ENCODE measurements at regions not wholly inside any gene's neighbourhood (a gene's known extent, or its start where the extent isn't known, plus 50 kb on each side); places are given as distances from the start of the nearest gene placed in this dataset.
"Not testable (repeated sequence)": the region's sequence is repeated elsewhere in the genome, so short reads cannot be mapped to it uniquely, and the experiment has no call there.

DNA sequence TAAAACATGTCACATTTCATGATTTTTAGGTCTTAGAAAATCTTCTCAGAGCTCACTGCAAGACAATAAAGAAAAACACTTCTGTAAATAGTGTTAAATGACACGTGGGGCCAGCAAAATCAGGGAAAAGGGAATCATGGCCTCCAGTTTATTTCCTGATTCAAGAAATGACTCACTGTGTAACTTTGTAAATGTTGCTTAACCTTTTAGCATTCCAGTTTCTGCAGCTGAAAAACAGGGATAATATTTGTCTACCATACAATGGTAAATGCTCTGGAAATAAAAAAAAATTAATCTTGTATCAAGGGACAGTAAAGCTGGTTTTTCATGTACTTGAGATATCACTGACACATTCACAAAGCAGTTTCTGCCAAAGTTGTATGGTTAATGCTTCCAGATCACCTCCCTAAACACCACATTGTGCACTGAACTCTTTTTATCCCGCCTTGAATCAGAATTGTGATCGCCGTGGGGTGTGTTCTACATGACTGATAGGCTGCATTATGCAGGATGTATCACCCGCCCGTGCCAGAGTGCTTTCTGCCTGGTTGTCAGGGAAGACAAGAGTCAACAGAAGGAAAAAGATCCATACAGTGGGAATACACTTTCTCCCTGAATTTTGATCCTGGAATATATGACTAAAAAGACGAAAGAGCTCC is 238.8 kb downstream of the IKZF2 start:
- no peak for DNase-seq

DNA sequence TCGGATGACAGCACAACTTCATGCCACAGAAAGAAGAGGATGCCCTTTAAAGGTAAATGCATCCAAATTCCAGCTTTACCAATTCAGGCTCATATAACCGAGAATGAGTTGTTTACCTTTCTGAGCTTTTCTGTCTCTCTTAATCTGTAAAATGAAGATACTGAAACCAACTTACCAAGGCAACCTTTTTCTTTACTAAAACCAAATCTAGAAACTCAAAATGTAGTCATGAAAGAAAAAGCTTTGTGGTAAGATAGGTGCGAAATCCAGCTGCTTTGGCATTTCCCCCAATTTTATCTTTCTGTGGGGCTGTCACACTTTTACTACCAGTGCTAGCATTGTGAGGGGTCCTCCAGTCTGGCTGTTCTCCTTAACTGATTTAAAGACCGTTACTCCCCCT is 240.4 kb downstream of the IKZF2 start:
- no peak for DNase-seq

DNA sequence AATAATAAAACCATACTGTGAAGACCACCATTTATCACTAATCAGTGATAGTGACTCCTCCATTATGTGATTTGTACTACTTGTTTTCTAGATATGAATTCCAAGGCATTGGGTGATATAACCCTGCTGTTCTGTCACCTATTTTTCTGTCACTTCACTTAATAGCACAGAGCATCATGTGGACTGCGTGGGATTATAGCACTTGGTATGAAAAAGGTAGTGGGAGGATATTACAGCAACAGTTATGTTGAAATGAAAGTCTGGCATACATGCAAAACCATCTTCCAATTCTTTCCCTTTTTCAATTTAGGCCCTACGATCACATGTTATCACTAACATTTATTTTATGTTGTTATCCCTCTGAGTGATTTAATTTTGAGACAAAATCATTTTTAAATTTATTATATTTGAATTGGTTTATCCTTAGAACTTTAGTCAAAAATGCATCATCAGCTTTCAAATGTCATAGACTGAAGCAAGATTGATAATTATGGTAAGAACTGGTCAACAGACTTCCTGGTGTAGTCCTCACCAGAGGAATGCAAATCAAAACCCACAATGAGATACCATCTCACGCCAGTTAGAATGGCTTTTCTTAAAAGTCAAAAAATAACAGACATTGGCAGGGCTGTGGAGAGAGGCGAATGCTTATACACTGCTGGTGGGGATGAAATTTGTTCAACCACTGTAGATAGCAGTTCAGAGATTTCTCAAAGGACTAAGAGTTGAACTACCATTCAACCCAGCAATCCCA is 242.6 kb downstream of the IKZF2 start:
- DNase-seq = no peak

DNA sequence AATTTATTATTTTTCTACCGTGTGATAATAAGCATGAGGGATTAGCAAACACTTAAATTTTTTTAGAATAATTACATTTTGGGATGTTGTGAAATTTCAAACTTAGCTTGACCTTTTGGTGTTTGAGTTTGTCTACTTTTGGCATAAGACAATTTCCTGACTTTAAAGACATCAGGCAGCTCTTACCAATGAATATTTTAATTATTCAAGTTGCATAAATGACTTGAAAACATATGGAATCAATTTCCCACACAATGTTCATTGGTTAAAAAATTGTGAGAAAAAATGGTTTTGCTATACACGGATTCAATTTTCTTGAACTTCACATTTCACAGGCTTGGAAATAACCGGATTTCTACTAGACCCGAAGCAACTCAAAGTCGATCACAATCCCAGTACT is 243.4 kb downstream of the IKZF2 start:
- DNase-seq = no peak

DNA sequence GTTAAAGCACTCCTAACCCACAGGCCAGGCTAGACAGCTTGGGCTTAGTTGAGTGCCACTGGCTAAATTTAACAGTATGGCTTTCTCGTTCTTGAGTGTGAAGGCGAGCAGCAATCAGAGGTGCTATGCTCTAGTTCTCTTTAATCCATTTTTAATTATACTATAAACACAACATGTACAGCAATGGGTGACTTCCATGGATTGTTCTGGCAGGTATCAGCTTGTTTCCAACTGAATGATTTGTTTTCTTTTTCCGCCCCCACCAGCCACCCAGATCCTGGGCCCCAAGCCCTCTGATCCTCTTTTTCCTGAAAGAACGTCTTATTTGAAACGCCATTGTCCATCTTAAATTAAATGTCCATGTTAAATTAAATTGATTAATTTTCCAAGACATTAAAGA is 244.8 kb downstream of the IKZF2 start:
- DNase-seq = no peak

DNA sequence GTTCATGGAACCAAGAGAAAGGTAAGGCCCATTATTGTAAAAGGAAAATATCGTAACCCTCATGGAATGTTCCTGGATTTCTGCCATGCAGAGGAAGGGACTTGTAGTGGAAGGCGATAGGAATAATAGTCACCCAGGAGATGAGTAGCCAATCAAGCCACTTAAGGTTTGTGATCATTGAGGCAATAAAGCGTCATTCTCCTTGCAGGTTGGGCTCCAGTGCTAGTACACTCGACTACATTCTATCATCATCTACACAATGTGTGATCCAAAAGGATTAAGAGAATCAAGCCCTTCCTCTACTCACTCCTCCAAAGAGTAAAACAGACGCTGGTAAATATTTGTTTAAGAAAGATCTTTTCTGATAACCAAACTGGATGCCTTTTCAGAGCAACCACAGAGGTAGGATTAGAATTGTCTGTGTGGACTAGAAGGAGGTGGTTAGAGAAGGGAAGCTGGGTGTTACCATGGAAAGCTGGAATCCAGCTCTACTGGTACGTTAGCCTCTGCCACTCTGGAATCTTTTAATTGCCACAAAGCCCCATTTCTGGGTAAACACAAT is 245.7 kb downstream of the IKZF2 start:
- peak; percentile 37 for DNase-seq

DNA sequence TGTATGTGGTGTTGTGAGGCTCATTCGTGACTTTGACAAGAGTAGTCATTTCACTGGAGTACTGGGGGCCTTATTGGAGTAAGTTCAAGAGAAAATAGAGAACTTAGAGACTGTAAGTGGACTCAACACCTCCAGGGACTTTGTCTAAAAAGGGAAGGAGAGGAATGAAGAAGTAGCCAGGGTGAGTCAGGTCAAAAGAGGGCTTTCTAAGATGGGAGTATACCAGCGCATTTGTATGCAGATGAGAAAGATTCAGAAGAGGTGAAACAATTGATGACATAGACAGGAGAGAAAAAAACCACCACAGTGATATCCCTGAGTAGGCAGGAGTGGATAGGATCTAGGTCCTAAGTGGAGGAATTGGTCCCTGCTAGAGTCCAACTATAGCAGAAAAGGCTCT is 246.8 kb downstream of the IKZF2 start:
- DNase-seq = no peak

DNA sequence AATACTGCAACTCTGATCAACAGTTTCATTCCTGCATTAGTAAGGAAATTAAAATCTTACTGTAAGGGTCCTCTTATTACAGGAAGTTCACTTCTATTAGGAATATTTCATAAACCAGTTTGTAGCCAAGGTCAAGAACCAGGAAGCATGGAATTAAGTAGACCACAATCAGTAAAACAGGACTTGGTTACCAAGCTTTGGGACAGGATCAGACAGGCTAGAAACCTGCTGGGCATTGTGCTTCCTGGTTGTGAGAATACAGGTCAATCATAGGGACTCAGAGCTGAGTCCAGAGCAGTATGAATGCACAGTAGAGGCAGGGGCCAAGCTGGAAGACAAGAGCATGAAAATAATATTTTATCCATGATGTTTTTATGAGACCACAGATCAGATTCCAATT is 248.0 kb downstream of the IKZF2 start:
- DNase-seq = no peak

DNA sequence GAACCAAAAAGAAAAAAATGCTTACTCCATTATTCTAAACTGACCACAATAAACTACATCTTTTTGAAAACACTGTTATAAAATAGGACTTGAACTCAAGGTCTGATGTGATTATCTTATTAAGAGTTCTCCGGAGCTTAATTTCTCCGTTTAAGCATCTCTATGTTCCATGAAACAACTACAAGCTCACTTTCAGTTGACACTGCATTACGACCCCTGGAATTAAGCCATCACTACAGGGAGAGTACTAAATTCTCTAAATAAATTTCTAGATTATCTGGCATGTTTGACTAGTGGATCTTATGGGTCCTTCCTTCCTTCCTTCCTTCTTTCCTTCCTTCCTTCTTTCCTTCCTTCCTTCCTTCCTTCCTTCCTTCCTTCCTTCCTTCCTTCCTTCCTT is 249.0 kb downstream of the IKZF2 start:
- no peak for DNase-seq

DNA sequence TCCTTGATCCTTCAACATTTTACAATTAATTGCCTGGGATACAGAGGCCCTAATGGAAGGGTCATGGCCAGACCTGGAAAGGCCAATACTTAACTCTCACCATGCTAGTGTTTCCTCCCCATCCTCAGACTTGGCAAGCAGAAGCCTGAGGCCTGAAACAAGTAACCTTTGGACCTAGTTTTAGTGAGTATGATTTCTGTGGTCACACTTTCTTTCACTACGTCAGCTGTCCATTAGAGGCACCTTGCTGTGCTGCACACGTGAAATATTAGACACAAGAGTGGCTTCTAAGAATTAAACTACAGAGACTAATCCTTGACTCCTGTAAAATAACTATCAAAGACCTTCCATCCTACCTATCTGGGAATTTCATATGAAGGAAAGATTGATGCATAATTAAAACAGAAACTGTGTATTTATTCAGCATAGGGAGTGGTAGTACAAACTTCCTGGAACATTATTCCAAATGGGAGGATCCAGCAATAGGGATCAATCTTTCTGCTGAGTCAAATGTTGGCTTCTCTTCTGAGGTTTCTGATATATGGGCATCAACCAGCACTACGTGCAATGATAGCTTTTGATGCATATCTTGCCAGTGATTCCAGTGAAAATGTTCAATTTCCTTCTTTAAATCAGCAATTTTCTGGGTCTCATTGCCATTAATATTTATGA is 249.7 kb downstream of the IKZF2 start:
- no peak for DNase-seq

DNA sequence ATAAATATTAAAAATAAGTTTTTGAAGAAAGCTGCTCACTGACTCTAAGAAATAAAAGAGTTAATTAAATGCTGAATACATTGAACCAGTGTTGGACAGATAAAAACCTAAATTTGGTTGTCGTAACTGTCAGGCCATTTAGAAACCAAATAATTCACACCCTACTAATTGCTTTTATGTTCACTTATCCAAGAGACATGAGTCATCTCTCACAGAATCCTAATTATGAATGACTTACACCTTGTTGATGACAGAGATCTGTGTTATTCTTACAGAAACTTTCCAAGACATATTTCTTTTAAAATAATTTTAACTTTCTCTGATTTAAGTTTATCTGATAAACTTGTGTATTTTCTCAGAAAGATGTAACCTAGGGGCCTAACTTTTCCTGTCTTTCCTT is 250.7 kb downstream of the IKZF2 start:
- no peak for DNase-seq

DNA sequence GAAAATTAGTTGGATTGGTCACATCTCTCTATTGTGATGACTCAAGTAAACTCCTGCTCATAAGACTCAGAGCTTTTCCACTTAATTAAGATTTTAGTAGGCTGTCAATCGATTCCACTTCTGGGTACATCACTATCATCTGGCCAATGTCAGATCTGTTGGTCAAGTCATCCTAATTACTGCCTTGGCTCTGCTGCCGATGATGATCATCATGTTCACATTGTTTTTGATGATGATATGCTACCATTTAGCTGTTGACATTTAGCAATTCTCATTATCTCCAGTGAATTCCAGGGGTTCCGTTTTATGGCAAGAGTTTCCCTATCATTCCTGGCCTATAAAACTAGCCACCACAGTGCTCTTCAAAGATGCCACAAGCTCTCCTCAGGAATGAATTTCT is 253.4 kb downstream of the IKZF2 start:
- no peak for DNase-seq

DNA sequence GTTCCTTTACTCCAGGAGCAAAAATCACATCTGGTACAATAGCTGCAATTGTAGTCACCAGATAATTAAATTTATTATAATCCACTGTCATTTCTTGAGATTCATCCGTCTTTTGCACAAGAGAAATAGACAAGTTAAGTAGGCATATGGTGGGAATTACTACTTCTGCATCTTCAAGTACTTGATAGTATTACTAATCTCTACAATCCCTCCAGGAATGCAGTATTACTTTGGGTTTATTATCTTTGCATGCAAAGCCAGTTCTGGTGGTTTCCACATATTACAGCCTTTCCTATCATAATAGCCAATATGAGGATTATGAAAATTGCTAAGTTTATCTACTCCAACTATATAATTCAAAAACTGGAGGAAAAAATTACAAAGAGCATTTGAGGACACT is 254.1 kb downstream of the IKZF2 start:
- no peak for DNase-seq

DNA sequence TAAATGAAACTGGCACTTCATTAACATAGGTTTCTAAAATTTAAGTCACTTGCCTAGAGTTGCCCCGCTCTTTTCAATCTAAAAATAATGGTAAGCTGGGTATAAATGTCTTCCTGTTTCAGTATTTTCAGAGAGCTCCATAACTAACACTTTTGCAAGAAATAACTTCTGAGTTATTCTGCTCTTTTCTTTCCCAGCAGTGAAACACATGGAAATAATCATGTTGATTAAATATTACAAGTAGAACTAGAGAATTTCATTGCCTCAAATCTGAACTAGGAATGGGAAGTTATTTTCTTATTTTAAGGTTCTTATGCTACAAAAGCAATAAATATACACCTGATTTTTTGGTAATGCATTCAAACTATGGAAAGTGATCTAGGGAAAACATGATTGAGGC is 257.4 kb downstream of the IKZF2 start:
- DNase-seq = no peak

DNA sequence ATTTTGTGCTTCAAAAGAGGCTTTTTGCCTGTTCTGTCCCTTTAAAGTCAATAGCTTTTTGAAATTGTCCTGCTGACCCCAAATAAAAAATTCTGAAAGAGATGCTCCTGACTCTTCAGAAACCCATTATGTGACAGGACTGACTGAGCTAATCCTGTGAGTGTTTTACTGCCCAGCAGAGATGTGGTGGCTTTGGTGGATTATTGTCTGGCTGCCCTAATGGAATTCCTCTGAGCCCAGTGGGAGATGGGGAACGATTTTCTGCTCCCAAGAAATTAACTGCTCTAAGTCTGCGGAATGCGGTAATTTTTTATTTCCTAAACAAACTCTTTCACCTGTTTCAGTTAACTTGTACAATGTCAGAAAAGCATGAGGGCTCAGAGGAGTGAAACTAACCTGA is 258.2 kb downstream of the IKZF2 start:
- DNase-seq = no peak

DNA sequence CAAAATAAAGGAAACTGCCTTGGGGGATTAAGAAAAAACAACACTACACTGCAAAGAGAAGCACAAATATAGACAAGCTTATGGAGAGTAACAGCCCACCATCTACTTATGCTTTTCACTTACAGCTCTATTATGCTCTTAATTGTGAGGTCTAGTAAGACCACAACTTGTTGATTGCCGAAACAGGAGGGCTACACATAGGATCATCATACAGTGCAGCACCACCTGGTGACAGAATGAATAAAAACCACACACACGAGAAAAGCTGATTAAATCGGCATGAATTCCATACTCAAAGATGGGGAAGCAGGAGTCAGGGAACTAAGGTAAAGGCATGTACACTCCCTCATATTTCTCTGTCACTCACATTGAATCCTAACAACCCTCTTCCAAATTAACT is 259.2 kb downstream of the IKZF2 start:
- DNase-seq = no peak

DNA sequence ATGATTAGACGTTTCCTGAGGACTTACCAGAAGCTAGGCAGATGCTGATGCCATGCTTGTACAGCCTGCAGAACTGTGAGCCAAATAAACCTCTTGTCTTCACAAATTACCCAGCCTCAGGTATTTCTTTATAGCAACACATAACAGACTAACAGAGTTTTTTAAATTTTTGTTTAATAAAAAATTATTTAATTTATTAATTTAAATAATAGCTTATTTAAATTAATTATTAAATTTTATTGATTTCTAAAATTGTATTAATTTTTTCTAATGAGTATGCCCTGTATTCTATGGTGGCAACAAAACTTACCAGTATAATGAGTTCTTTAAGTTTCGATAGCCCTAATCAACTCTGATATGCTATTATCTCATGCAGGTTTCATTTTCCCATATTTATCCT is 259.8 kb downstream of the IKZF2 start:
- no peak for DNase-seq

DNA sequence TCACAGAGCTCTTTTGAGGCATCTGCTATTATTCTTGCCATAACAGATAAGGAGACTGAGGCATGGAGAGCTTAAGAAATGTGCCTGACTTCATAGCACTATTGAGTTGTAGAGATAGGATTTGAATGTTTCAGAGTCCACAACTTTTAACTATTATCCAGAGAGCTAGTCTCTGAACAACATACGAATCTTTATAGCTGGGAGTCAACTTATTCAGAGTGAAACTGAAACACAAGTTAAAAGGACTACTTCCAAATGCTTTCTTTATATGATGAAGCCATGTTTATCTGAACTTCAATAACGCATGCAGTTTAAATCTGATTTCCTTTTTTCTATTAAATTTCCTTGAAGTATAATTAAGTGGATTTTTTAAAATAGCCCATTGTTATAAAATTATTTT is 268.8 kb downstream of the IKZF2 start:
- no peak for DNase-seq

DNA sequence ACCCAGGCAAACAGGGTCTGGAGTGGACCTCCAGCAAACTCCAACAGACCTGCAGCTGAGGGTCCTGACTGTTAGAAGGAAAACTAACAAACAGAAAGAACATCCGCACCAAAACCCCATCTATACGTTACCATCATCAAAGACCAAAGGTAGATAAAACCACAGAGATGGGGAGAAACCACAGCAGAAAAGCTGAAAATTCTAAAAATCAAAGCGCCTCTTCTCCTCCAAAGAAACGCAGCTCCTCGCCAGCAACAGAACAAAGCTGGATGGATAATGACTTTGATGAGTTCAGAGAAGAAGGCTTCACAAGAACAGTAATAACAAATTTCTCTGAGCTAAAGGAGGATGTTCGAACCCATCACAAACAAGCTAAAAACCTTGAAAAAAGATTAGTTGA is 274.9 kb downstream of the IKZF2 start:
- DNase-seq = not testable (repeated sequence)

DNA sequence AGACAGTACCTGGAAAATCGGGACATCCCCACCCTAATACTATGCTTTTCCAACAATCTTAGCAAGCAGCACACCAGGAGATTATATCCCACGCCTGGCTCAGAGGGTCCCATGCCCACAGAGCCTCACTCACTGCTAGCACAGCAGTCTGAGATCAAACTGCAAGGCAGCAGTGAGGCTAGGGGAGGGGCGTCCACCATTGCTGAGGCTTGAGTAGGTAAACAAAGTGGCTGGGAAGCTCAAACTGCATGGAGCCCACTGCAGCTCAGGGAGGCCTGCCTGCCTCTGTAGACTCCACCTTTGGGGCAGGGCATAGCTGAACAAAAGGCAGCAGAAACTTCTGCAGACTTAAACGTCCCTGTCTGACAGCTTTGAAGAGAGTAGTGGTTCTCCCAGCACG is 275.5 kb downstream of the IKZF2 start:
- DNase-seq = not testable (repeated sequence)

DNA sequence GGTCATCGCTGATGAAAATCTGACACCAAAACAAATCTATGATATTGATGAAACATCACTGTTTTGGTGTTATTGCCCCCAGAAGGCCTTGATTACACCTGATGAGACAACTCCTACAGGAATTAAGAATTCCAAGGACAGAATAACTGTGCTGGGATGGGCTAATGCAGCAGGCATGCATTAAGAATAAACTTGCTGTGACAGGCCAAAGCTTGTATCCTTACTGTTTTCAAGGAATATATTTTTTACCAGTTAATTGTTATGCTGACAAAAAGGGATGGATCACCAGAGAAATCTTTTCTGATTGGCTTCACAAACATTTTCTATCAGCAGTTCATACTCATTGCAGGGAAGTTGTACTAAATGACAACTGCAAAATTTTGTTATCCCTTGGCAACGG is 278.2 kb downstream of the IKZF2 start:
- no peak for DNase-seq

DNA sequence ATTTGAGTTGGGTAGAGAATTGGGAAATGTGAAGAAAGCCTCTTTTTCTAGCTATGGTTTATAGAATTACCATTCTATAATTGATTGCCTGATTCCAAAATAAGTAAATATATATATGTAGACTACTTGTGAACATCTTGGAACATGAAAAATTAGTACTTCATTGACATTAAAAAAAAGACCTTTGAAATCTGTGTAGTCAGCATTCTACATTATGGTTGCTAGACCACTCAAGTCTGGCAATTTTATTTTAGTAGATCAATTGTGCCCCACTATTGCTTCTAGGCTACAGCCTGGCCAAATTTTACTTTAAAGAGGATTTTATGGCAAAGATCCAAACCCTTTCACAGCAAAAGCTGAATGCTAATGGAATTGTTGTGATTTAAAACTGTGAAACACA is 279.8 kb downstream of the IKZF2 start:
- DNase-seq = no peak

DNA sequence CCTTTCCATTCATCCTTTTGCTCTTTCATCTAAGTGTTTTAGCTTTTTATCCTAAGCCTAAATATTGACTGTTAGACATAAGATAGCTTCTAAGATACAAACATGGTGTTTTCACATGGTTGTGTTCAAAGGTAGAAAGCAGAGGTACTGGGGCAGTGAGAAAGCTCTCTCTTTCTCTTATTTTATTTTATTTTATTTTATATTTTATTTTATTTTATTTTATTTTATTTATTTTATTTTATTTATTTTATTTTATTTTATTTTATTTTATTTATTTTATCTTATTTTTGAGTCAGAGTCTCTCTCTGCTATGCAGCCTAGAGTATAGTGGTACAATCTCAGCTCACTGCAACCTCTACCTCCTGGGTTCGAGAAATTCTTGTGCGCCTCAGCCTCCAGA is 287.2 kb downstream of the IKZF2 start:
- DNase-seq = no peak

DNA sequence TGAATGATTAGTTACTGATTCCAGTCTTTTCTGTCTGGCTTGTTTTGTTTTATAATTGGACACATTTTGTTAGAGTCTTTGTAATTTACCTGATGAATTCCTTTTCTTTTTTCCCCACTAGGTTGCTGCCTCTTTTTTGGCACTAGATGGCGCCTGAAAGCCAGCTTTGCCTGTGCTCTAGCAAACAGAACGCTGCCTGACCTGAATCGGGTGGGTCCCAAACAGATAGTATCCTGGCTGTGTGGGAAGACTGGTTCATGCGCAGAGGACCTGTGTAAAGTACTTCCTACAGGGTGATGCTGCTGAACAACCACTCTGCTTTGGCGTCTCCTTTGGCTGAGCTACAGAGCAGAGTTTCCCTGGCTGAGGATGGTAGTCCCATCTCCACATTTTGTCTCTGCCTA is 288.2 kb downstream of the IKZF2 start:
- no peak for DNase-seq

Measured in NCI-H510A (cell line).